ELF-1 (cell line): ENCODE measurements at regions not wholly inside any gene's neighbourhood (a gene's known extent, or its start where the extent isn't known, plus 50 kb on each side); places are given as distances from the start of the nearest gene placed in this dataset.

Source experiments
- DNase-seq: peaks from one replicate; pipeline ENCODE4 v3.0.0-alpha.2; 2016; ENCODE audit warnings: low read depth, low spot score

- no peak for DNase-seq
These were observed 60.2 kb upstream of the LRRC4C start for GRCh38 chr11:41519696-41520095.

GRCh38 chr11:41522391-41522790 is 62.9 kb upstream of the LRRC4C start:
- no peak for DNase-seq

GRCh38 chr11:41522899-41523672 is 63.6 kb upstream of the LRRC4C start:
- no peak for DNase-seq

- DNase-seq: no peak
These were observed 68.1 kb upstream of the LRRC4C start for GRCh38 chr11:41527530-41527929.

- DNase-seq: no peak
These were observed 73.0 kb upstream of the LRRC4C start for GRCh38 chr11:41532413-41532812.

GRCh38 chr11:41533761-41534160 is 74.3 kb upstream of the LRRC4C start:
- no peak for DNase-seq

- no peak for DNase-seq
These were observed 74.9 kb upstream of the LRRC4C start for GRCh38 chr11:41534391-41534790.

GRCh38 chr11:41534861-41535260 is 75.4 kb upstream of the LRRC4C start:
- no peak for DNase-seq

- DNase-seq: no peak
These were observed 76.6 kb upstream of the LRRC4C start for GRCh38 chr11:41536021-41536568.

GRCh38 chr11:41544902-41545301 is 85.5 kb upstream of the LRRC4C start:
- DNase-seq: peak; percentile 4

GRCh38 chr11:41578421-41579051 is 119.1 kb upstream of the LRRC4C start:
- no peak for DNase-seq

- no peak for DNase-seq
These were observed 120.1 kb upstream of the LRRC4C start for GRCh38 chr11:41579546-41579945.

- DNase-seq: no peak
These were observed 150.1 kb upstream of the LRRC4C start for GRCh38 chr11:41609511-41609910.

- DNase-seq: no peak
These were observed 153.0 kb upstream of the LRRC4C start for GRCh38 chr11:41612415-41612814.

- no peak for DNase-seq
These were observed 153.9 kb upstream of the LRRC4C start for GRCh38 chr11:41613326-41613725.

- no peak for DNase-seq
These were observed 163.4 kb upstream of the LRRC4C start for GRCh38 chr11:41622707-41623359.

- no peak for DNase-seq
These were observed 200.5 kb upstream of the LRRC4C start for GRCh38 chr11:41659985-41660384.

GRCh38 chr11:41660585-41660984 is 201.1 kb upstream of the LRRC4C start:
- peak; percentile 21 for DNase-seq

- DNase-seq: no peak
These were observed 206.2 kb upstream of the LRRC4C start for GRCh38 chr11:41665441-41666360.

GRCh38 chr11:41666951-41667653 is 207.7 kb upstream of the LRRC4C start:
- no peak for DNase-seq

GRCh38 chr11:41675205-41675604 is 215.8 kb upstream of the LRRC4C start:
- no peak for DNase-seq
